ENCODE measurements at regions not wholly inside any gene's neighbourhood (a gene's known extent, or its start where the extent isn't known, plus 50 kb on each side); places are given as distances from the start of the nearest gene placed in this dataset.

DNA sequence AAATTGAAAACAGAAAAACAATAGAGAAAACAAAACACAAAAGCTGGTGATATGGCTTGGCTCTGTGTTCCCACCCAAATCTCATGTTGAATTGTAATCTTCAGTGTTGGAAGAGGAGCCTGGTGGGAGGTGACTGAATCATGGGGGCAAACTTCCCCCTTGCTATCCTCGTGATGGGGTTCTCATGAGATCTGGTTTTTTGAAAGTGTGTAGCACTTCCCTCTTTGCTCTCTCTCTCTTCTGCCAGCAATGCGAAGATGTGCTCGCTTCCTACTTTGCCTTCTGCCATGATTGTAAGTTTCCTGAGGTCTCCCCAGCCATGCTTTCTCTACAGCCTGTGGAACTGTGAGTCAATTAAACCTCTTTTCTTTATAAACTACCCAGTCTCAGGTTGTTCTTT is 112.3 kb upstream of the UXS1 start:
- TF ChIP-seq, protein P1, sequence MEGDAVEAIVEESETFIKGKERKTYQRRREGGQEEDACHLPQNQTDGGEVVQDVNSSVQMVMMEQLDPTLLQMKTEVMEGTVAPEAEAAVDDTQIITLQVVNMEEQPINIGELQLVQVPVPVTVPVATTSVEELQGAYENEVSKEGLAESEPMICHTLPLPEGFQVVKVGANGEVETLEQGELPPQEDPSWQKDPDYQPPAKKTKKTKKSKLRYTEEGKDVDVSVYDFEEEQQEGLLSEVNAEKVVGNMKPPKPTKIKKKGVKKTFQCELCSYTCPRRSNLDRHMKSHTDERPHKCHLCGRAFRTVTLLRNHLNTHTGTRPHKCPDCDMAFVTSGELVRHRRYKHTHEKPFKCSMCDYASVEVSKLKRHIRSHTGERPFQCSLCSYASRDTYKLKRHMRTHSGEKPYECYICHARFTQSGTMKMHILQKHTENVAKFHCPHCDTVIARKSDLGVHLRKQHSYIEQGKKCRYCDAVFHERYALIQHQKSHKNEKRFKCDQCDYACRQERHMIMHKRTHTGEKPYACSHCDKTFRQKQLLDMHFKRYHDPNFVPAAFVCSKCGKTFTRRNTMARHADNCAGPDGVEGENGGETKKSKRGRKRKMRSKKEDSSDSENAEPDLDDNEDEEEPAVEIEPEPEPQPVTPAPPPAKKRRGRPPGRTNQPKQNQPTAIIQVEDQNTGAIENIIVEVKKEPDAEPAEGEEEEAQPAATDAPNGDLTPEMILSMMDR (IDR thresholded peaks at IDR 0.05; ENCODE audit: insufficient read depth, low read length) = no peak
- TF ChIP-seq, protein P2, sequence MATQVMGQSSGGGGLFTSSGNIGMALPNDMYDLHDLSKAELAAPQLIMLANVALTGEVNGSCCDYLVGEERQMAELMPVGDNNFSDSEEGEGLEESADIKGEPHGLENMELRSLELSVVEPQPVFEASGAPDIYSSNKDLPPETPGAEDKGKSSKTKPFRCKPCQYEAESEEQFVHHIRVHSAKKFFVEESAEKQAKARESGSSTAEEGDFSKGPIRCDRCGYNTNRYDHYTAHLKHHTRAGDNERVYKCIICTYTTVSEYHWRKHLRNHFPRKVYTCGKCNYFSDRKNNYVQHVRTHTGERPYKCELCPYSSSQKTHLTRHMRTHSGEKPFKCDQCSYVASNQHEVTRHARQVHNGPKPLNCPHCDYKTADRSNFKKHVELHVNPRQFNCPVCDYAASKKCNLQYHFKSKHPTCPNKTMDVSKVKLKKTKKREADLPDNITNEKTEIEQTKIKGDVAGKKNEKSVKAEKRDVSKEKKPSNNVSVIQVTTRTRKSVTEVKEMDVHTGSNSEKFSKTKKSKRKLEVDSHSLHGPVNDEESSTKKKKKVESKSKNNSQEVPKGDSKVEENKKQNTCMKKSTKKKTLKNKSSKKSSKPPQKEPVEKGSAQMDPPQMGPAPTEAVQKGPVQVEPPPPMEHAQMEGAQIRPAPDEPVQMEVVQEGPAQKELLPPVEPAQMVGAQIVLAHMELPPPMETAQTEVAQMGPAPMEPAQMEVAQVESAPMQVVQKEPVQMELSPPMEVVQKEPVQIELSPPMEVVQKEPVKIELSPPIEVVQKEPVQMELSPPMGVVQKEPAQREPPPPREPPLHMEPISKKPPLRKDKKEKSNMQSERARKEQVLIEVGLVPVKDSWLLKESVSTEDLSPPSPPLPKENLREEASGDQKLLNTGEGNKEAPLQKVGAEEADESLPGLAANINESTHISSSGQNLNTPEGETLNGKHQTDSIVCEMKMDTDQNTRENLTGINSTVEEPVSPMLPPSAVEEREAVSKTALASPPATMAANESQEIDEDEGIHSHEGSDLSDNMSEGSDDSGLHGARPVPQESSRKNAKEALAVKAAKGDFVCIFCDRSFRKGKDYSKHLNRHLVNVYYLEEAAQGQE (IDR thresholded peaks at IDR 0.05; ENCODE audit: insufficient replicate concordance, low read depth) = no peak
- TF ChIP-seq POLR2AphosphoS5 (IDR thresholded peaks at IDR 0.05; ENCODE audit: low read depth) = no peak
